Esophagus squamous epithelium (tissue), 4 donors: ENCODE measurements at regions not wholly inside any gene's neighbourhood (a gene's known extent, or its start where the extent isn't known, plus 50 kb on each side); places are given as distances from the start of the nearest gene placed in this dataset.

Experiments used
- POLR2A ChIP-seq, 4 donors: fragments of 450-650 bp; IDR thresholded peaks; one replicate each; pipeline ENCODE4 v1.6.1; 2017; ENCODE audit warnings: antibody characterized with exemption in 4 of 4, mild to moderate bottlenecking in 4 of 4, moderate library complexity in 3 of 4
- TF ChIP-seq, protein P1 (sequence below), 6 experiments: fragments of 450-650 bp in 4 of 6; fragments of 200-600 bp in 2 of 6; sonication (generic) in 2 of 6; IDR thresholded peaks; one replicate each; pipeline ENCODE4 v1.5.1; 2016 to 2019; ENCODE audit warnings: antibody characterized with exemption in 6 of 6, mild to moderate bottlenecking in 4 of 6, moderate library complexity in 4 of 6

GRCh38 chr11:21976210-21976609 is 216.7 kb upstream of the ANO5 start:
- TF ChIP-seq, protein P1, sequence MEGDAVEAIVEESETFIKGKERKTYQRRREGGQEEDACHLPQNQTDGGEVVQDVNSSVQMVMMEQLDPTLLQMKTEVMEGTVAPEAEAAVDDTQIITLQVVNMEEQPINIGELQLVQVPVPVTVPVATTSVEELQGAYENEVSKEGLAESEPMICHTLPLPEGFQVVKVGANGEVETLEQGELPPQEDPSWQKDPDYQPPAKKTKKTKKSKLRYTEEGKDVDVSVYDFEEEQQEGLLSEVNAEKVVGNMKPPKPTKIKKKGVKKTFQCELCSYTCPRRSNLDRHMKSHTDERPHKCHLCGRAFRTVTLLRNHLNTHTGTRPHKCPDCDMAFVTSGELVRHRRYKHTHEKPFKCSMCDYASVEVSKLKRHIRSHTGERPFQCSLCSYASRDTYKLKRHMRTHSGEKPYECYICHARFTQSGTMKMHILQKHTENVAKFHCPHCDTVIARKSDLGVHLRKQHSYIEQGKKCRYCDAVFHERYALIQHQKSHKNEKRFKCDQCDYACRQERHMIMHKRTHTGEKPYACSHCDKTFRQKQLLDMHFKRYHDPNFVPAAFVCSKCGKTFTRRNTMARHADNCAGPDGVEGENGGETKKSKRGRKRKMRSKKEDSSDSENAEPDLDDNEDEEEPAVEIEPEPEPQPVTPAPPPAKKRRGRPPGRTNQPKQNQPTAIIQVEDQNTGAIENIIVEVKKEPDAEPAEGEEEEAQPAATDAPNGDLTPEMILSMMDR (IDR thresholded peaks at IDR 0.05), result no peak
- TF ChIP-seq POLR2A (IDR thresholded peaks at IDR 0.05), result no peak
